HG03460 (cell line): ENCODE measurements at regions not wholly inside any gene's neighbourhood (a gene's known extent, or its start where the extent isn't known, plus 50 kb on each side); places are given as distances from the start of the nearest gene placed in this dataset.
"Not testable (repeated sequence)": the region's sequence is repeated elsewhere in the genome, so short reads cannot be mapped to it uniquely, and the experiment has no call there.

Experiments
- ATAC-seq: cut with Tn5 transposase; IDR thresholded peaks from one replicate; pipeline ENCODE4 v1.9.1; 2021; ENCODE audit not compliant: unreplicated experiment

GRCh38 chr5:82659115-82659514, 381.0 kb upstream of the RPS23 start:
- ATAC-seq: no peak

- no peak for ATAC-seq
Observed at GRCh38 chr5:82657033-82657699, 379.0 kb upstream of the RPS23 start.

GRCh38 chr5:82656341-82656761, 378.2 kb upstream of the RPS23 start:
- no peak for ATAC-seq

- ATAC-seq: no peak
Observed at GRCh38 chr5:82655078-82655477, 376.9 kb upstream of the RPS23 start.

- no peak for ATAC-seq
Observed at GRCh38 chr5:82649943-82650342, 371.8 kb upstream of the RPS23 start.

GRCh38 chr5:82644766-82645165, 366.6 kb upstream of the RPS23 start:
- ATAC-seq: no peak

- no peak for ATAC-seq
Observed at GRCh38 chr5:82644229-82644628, 366.1 kb upstream of the RPS23 start.

- ATAC-seq: no peak
Observed at GRCh38 chr5:82642313-82642712, 364.2 kb upstream of the RPS23 start.

GRCh38 chr5:82641331-82642003, 363.3 kb upstream of the RPS23 start:
- no peak for ATAC-seq

GRCh38 chr5:82640916-82641315, 362.8 kb upstream of the RPS23 start:
- no peak for ATAC-seq

GRCh38 chr5:82639393-82640144, 361.4 kb upstream of the RPS23 start:
- ATAC-seq: no peak

GRCh38 chr5:82636591-82636990, 358.4 kb upstream of the RPS23 start:
- ATAC-seq: no peak

GRCh38 chr5:82635561-82636288, 357.6 kb upstream of the RPS23 start:
- no peak for ATAC-seq

- no peak for ATAC-seq
Observed at GRCh38 chr5:82628364-82628910, 350.3 kb upstream of the RPS23 start.

- not testable (repeated sequence) for ATAC-seq
Observed at GRCh38 chr5:82626905-82627591, 348.9 kb upstream of the RPS23 start.

GRCh38 chr5:82626012-82626411, 347.9 kb upstream of the RPS23 start:
- ATAC-seq: not testable (repeated sequence)

GRCh38 chr5:82624062-82624461, 345.9 kb upstream of the RPS23 start:
- ATAC-seq: no peak

GRCh38 chr5:82622711-82623514, 344.8 kb upstream of the RPS23 start:
- no peak for ATAC-seq

- ATAC-seq: no peak
Observed at GRCh38 chr5:82622205-82622604, 344.1 kb upstream of the RPS23 start.
